ENCODE measurements at regions not wholly inside any gene's neighbourhood (a gene's known extent, or its start where the extent isn't known, plus 50 kb on each side); places are given as distances from the start of the nearest gene placed in this dataset.

- H3K9me3 Mint-ChIP-seq (ENCODE audit: unreplicated experiment), result no peaks in the 10 kb centered on the region
- DNase-seq (ENCODE audit: low spot score), result no peak
- no peak overlapping the region for H3K27ac Mint-ChIP-seq (ENCODE audit: unreplicated experiment)
- H3K4me1 Mint-ChIP-seq (ENCODE audit: unreplicated experiment), result no peaks in the 10 kb centered on the region
- H3K36me3 Mint-ChIP-seq (ENCODE audit: low read depth, unreplicated experiment), result no peaks in the 10 kb centered on the region
- H3K4me3 Mint-ChIP-seq (ENCODE audit: unreplicated experiment), result no peak overlapping the region
- no peak for TF ChIP-seq CTCF (IDR thresholded peaks at IDR 0.05; ENCODE audit: unreplicated experiment)
- peaks cover 1% of the 10 kb centered on the region for H3K27me3 Mint-ChIP-seq (ENCODE audit: unreplicated experiment)
Observed at GRCh38 chr4:24146127-24146526, 256.3 kb upstream of the PPARGC1A start.

GRCh38 chr4:24145591-24145990, 255.7 kb upstream of the PPARGC1A start:
- no peaks in the 10 kb centered on the region for H3K27me3 Mint-ChIP-seq (ENCODE audit: unreplicated experiment)
- DNase-seq (ENCODE audit: low spot score), result no peak
- H3K4me3 Mint-ChIP-seq (ENCODE audit: unreplicated experiment), result no peak overlapping the region
- no peaks in the 10 kb centered on the region for H3K4me1 Mint-ChIP-seq (ENCODE audit: unreplicated experiment)
- H3K27ac Mint-ChIP-seq (ENCODE audit: unreplicated experiment), result no peak overlapping the region
- H3K9me3 Mint-ChIP-seq (ENCODE audit: unreplicated experiment), result no peaks in the 10 kb centered on the region
- H3K36me3 Mint-ChIP-seq (ENCODE audit: low read depth, unreplicated experiment), result no peaks in the 10 kb centered on the region
- TF ChIP-seq CTCF (IDR thresholded peaks at IDR 0.05; ENCODE audit: unreplicated experiment), result no peak

DNA sequence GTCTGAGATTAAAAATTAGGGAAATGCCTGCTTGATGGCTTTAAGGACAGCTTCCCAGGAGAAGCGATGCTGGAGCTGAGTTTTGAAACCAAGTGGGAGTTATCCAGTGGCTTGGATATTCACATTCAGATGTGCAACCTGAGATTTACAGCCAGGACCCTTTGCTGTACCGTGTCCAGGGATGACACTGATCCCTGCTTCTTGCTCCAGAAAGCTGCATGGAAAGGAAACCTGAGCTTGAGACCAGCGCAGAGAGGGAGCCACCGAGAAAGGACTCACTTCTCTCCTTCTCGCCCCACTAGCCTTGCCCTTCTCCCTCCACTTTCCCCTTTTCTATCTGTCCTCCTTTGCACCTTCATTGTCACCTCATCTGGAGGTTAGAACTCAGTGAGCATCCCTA, 254.5 kb upstream of the PPARGC1A start:
- H3K36me3 Mint-ChIP-seq (ENCODE audit: low read depth, unreplicated experiment), result no peaks in the 10 kb centered on the region
- no peak overlapping the region for H3K4me3 Mint-ChIP-seq (ENCODE audit: unreplicated experiment)
- H3K27ac Mint-ChIP-seq (ENCODE audit: unreplicated experiment), result no peak overlapping the region
- H3K27me3 Mint-ChIP-seq (ENCODE audit: unreplicated experiment), result no peaks in the 10 kb centered on the region
- no peaks in the 10 kb centered on the region for H3K9me3 Mint-ChIP-seq (ENCODE audit: unreplicated experiment)
- DNase-seq (ENCODE audit: low spot score), result no peak
- no peak for TF ChIP-seq CTCF (IDR thresholded peaks at IDR 0.05; ENCODE audit: unreplicated experiment)
- H3K4me1 Mint-ChIP-seq (ENCODE audit: unreplicated experiment), result no peaks in the 10 kb centered on the region

GRCh38 chr4:24143741-24144140, 253.9 kb upstream of the PPARGC1A start:
- Mint-ChIP-seq H3K27me3 (ENCODE audit: unreplicated experiment) (no peaks in the 10 kb centered on the region), H3K27ac (ENCODE audit: unreplicated experiment) (no peak overlapping the region), H3K4me1 (ENCODE audit: unreplicated experiment) (no peaks in the 10 kb centered on the region), H3K36me3 (ENCODE audit: low read depth, unreplicated experiment) (no peaks in the 10 kb centered on the region), H3K4me3 (ENCODE audit: unreplicated experiment) (no peak overlapping the region), H3K9me3 (ENCODE audit: unreplicated experiment) (no peaks in the 10 kb centered on the region)
- DNase-seq (ENCODE audit: low spot score), result no peak
- TF ChIP-seq CTCF (IDR thresholded peaks at IDR 0.05; ENCODE audit: unreplicated experiment), result no peak

DNA sequence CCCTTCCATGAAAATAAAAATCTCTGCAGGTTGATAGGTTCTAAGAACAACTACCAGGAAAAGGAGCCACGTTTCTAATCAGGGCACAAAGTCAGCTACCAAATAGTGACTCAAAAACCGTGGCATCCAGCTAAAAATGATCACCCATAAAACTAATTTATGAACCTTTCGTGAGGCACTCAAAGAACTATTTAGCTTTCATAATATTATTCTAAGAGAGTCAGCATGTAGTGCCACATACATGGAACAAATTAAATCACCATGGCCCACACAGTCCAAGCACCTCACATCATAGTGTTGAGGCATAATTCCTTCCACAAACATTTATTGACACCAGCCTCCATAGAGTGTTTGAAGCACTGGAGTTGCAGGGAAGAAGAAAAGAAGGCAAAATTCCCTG, 252.0 kb upstream of the PPARGC1A start:
- TF ChIP-seq CTCF (IDR thresholded peaks at IDR 0.05; ENCODE audit: unreplicated experiment), result no peak
- Mint-ChIP-seq H3K27me3 (ENCODE audit: unreplicated experiment) (peaks cover 1% of the 10 kb centered on the region), H3K27ac (ENCODE audit: unreplicated experiment) (no peak overlapping the region), H3K4me3 (ENCODE audit: unreplicated experiment) (no peak overlapping the region), H3K36me3 (ENCODE audit: low read depth, unreplicated experiment) (no peaks in the 10 kb centered on the region), H3K9me3 (ENCODE audit: unreplicated experiment) (no peaks in the 10 kb centered on the region), H3K4me1 (ENCODE audit: unreplicated experiment) (no peaks in the 10 kb centered on the region)
- DNase-seq (ENCODE audit: low spot score), result no peak
